PFSK-1 (cell line): ENCODE measurements at regions not wholly inside any gene's neighbourhood (a gene's known extent, or its start where the extent isn't known, plus 50 kb on each side); places are given as distances from the start of the nearest gene placed in this dataset.

Experiments used
- FOXP2 ChIP-seq: optimal IDR thresholded peaks from 2 replicates; pipeline ENCODE3; 2011; ENCODE audit warnings: borderline replicate concordance, control low read depth, inconsistent platforms; ENCODE audit not compliant: insufficient read depth; ENCODE audit errors: extremely low read length, extremely low read depth
- POLR2AphosphoS5 ChIP-seq: IDR thresholded peaks from 2 replicates; pipeline ENCODE4 v1.6.1; 2012; ENCODE audit warnings: low read depth, mild to moderate bottlenecking, control low read depth, low read length, moderate library complexity
- SIN3A ChIP-seq: IDR thresholded peaks from 2 replicates; pipeline ENCODE4 v1.6.1; 2012; ENCODE audit warnings: mild to moderate bottlenecking, low read length, moderate library complexity, borderline replicate concordance; ENCODE audit not compliant: insufficient read depth
- TAF1 ChIP-seq: IDR thresholded peaks from 2 replicates; pipeline ENCODE4 v1.6.1; 2012; ENCODE audit warnings: low read length, control low read depth, borderline replicate concordance; ENCODE audit not compliant: insufficient read depth
- TF ChIP-seq, protein P1 (sequence below), 2 experiments: IDR thresholded peaks; 2 replicates each; pipeline versions ENCODE4 v1.6.1 to v1.8.0; 2011 to 2012; ENCODE audit warnings: low read depth in 2 of 2, low read length in 2 of 2, control low read depth in 1 of 2, inconsistent platforms in 1 of 2, mild to moderate bottlenecking in 1 of 2, moderate library complexity in 1 of 2; ENCODE audit not compliant: insufficient read depth in 1 of 2

DNA sequence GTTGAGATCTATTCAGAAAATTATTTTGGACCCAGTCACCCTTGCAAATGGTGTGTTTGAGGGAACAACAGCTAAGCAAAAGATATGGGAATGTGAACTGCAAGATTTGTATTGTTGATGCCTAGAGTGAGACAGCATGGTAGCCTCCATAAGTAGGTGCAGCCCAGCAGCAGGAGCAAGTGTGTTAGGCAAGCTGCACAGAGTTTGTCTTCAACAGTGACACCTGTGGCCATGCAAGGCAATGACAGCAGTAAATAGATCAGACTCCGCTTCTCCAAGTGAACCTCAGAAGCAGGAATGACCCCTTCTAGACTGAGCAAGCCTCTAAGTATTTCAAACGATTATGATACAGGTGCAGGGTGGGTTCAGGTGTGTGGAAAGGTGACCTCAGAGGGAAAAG lies 133.4 kb upstream of the MSX1 start:
- no peak for TF ChIP-seq TAF1
- TF ChIP-seq, protein P1, sequence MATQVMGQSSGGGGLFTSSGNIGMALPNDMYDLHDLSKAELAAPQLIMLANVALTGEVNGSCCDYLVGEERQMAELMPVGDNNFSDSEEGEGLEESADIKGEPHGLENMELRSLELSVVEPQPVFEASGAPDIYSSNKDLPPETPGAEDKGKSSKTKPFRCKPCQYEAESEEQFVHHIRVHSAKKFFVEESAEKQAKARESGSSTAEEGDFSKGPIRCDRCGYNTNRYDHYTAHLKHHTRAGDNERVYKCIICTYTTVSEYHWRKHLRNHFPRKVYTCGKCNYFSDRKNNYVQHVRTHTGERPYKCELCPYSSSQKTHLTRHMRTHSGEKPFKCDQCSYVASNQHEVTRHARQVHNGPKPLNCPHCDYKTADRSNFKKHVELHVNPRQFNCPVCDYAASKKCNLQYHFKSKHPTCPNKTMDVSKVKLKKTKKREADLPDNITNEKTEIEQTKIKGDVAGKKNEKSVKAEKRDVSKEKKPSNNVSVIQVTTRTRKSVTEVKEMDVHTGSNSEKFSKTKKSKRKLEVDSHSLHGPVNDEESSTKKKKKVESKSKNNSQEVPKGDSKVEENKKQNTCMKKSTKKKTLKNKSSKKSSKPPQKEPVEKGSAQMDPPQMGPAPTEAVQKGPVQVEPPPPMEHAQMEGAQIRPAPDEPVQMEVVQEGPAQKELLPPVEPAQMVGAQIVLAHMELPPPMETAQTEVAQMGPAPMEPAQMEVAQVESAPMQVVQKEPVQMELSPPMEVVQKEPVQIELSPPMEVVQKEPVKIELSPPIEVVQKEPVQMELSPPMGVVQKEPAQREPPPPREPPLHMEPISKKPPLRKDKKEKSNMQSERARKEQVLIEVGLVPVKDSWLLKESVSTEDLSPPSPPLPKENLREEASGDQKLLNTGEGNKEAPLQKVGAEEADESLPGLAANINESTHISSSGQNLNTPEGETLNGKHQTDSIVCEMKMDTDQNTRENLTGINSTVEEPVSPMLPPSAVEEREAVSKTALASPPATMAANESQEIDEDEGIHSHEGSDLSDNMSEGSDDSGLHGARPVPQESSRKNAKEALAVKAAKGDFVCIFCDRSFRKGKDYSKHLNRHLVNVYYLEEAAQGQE (IDR thresholded peaks at IDR 0.05; ENCODE audit: insufficient read depth in 1 of 2, low read depth in 2 of 2, low read length in 2 of 2): no peak
- TF ChIP-seq FOXP2: no peak
- no peak for TF ChIP-seq SIN3A
- no peak for TF ChIP-seq POLR2AphosphoS5
